Keratinocyte (primary cell): ENCODE measurements at regions not wholly inside any gene's neighbourhood (a gene's known extent, or its start where the extent isn't known, plus 50 kb on each side); places are given as distances from the start of the nearest gene placed in this dataset.

Experiments
- DNase-seq: peaks from one replicate; pipeline ENCODE4 v3.0.0-alpha.2; 2011; ENCODE audit warnings: low read depth, missing footprints, low spot score
- FAIRE-seq: peaks from 2 replicates; lab custom pipeline; 2011; peaks lifted over from hg19 to GRCh38; lab: Jason Lieb, UNC
- H2AFZ ChIP-seq: 2 replicates; pipeline ENCODE4 v1.6.0; 2012; ENCODE audit warnings: low read length, control low read depth, inconsistent platforms; ENCODE audit not compliant: control insufficient read depth
- H3K27ac ChIP-seq: 2 replicates; pipeline ENCODE4 v1.5.1; 2011; ENCODE audit warnings: low read length; ENCODE audit not compliant: control insufficient read depth, insufficient read depth
- H3K27me3 ChIP-seq: 3 replicates; pipeline ENCODE4 v1.6.0; 2011; ENCODE audit warnings: low read length; ENCODE audit not compliant: control insufficient read depth, insufficient read depth; ENCODE audit errors: extremely low read depth
- H3K36me3 ChIP-seq, 2 experiments: 2 replicates in 1 of 2; 3 replicates in 1 of 2; pipeline ENCODE4 v1.5.1; 2011; ENCODE audit warnings: low read length in 2 of 2, mild to moderate bottlenecking in 1 of 2; ENCODE audit not compliant: control insufficient read depth in 2 of 2, insufficient read depth in 2 of 2; ENCODE audit errors: extremely low read depth in 1 of 2
- H3K4me1 ChIP-seq: 3 replicates; pipeline ENCODE4 v1.5.1; 2011; ENCODE audit warnings: low read length; ENCODE audit not compliant: control insufficient read depth, insufficient read depth; ENCODE audit errors: extremely low read depth
- H3K4me2 ChIP-seq: 3 replicates; pipeline ENCODE4 v1.6.0; 2011; ENCODE audit warnings: low read depth, low read length; ENCODE audit not compliant: control insufficient read depth, insufficient read depth; ENCODE audit errors: extremely low read depth
- H3K4me3 ChIP-seq, 3 experiments: fragments of 200-600 bp in 1 of 3; sonication (generic) in 1 of 3; 2 replicates in 2 of 3; 3 replicates in 1 of 3; pipeline ENCODE4 v1.5.1; 2011 to 2016; ENCODE audit warnings: low read length in 3 of 3, mild to moderate bottlenecking in 3 of 3, control low read depth in 2 of 3, inconsistent platforms in 1 of 3, low read depth in 1 of 3, mixed read lengths in 1 of 3, mixed run types in 1 of 3, moderate library complexity in 1 of 3; ENCODE audit not compliant: control insufficient read depth in 2 of 3, insufficient read depth in 2 of 3; ENCODE audit errors: extremely low read depth in 1 of 3
- H3K79me2 ChIP-seq: 2 replicates; pipeline ENCODE4 v1.6.0; 2012; ENCODE audit warnings: low read length; ENCODE audit not compliant: control insufficient read depth, insufficient read depth
- H3K9ac ChIP-seq: 3 replicates; pipeline ENCODE4 v1.6.0; 2011; ENCODE audit warnings: low read length; ENCODE audit not compliant: control insufficient read depth, insufficient read depth; ENCODE audit errors: extremely low read depth
- H3K9me1 ChIP-seq: 3 replicates; pipeline ENCODE4 v1.6.0; 2011; ENCODE audit warnings: low read length; ENCODE audit not compliant: control insufficient read depth, insufficient read depth; ENCODE audit errors: extremely low read depth
- H3K9me3 ChIP-seq: 2 replicates; pipeline ENCODE4 v1.5.1; 2012; ENCODE audit warnings: low read depth, low read length; ENCODE audit not compliant: control insufficient read depth
- H4K20me1 ChIP-seq: 3 replicates; pipeline ENCODE4 v1.6.0; 2011; ENCODE audit warnings: low read length; ENCODE audit not compliant: control insufficient read depth, insufficient read depth; ENCODE audit errors: extremely low read depth
- CTCF ChIP-seq, 3 experiments: IDR thresholded peaks in 1 of 3; conservative IDR thresholded peaks in 1 of 3; optimal IDR thresholded peaks in 1 of 3; 2 replicates in 2 of 3; 3 replicates in 1 of 3; pipeline versions ENCODE3 to v1.5.1; 2011; ENCODE audit warnings: low read length in 3 of 3, mild to moderate bottlenecking in 3 of 3, moderate library complexity in 2 of 3, control low read depth in 1 of 3, inconsistent platforms in 1 of 3; ENCODE audit not compliant: insufficient read depth in 2 of 3; ENCODE audit errors: extremely low read depth in 1 of 3
- EZH2 ChIP-seq: IDR thresholded peaks from one replicate; pipeline ENCODE4 v1.6.1; 2012; ENCODE audit warnings: inconsistent platforms, mild to moderate bottlenecking, low read length, moderate library complexity
- dilution Hi-C: fragments of 300-500 bp; cut with MboI; formaldehyde crosslinking; loops from one replicate; pipeline ENCODE4 v1.7.0; 2020; ENCODE audit warnings: low sequenced_read_pairs; ENCODE audit not compliant: extremely low pct_ligation_motif_present

GRCh38 chr1:5662086-5662743, 330.0 kb downstream of the NPHP4 start:
- Histone ChIP-seq H3K27me3 (no peaks in the 10 kb centered on the region), H2AFZ (no peak overlapping the region), H3K27ac (no peak overlapping the region), H3K36me3 (no peaks in the 10 kb centered on the region), H3K4me3 (no peak overlapping the region), H3K4me1 (peaks cover 12% of the 10 kb centered on the region), H4K20me1 (no peaks in the 10 kb centered on the region), H3K9me1 (no peaks in the 10 kb centered on the region), H3K9me3 (no peaks in the 10 kb centered on the region), H3K4me2 (no peak overlapping the region), H3K79me2 (no peaks in the 10 kb centered on the region), H3K9ac (no peak overlapping the region)
- dilution Hi-C loops, result no loop called here
- DNase-seq (no peak), FAIRE-seq (no peak)
- TF ChIP-seq CTCF (optimal IDR thresholded peaks at IDR 0.05 in 1 of 3, IDR thresholded peaks at IDR 0.05 in 1 of 3, conservative IDR thresholded peaks at IDR 0.05 in 1 of 3; ENCODE audit: extremely low read depth in 1 of 3, insufficient read depth in 2 of 3, low read length in 3 of 3) (no peak), EZH2 (no peak)

DNA sequence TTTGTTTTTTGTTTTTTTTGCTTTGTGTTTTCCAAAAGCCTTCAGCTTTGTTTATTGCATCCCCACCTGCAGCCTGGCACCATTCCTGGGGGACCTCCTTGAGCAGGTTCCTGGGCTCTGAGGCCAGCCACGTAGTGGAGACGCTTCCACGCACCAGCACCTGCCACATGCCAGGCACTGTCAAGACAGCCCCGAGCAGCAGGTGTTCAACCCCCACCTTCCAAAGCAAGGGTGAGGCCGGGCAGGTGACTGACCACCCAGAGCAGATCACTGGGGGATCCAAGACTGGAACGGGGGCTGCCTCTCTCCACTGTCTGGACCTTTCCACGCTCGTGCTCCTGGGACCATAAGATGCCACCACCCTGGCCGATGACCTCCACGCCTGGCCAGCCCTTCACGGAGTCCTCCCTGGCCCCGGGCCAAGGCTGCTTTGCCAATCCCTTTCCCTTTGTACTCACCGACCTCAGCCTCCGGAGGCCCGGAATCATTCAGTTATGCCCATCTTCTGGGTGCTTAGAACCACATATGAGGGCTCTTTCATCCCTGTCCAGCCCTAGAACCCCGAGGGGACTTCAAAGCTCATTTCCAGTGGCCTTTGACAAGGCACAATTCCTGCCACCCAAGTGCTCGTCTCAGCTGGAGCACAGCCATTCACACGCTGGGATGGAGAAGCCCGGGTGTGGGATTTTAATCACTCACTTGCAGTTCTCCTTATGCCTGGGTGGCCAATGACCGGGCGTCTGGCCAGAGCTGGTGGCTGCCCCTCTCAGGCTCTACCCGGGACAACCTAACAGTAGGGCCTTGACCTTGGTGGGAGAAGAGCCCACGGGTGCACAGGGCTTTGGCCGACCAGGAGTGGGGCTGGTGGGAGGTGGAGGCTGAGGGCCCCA, 330.8 kb downstream of the NPHP4 start:
- no peak overlapping the region for H2AFZ ChIP-seq
- no peak overlapping the region for H3K27ac ChIP-seq
- H3K36me3 ChIP-seq, result no peaks in the 10 kb centered on the region
- H3K9me3 ChIP-seq, result no peaks in the 10 kb centered on the region
- H3K4me3 ChIP-seq, result no peak overlapping the region
- H4K20me1 ChIP-seq, result no peaks in the 10 kb centered on the region
- no peak overlapping the region for H3K9ac ChIP-seq
- no peak for DNase-seq
- no peak overlapping the region for H3K4me2 ChIP-seq
- H3K9me1 ChIP-seq, result no peaks in the 10 kb centered on the region
- peaks cover 9% of the 10 kb centered on the region for H3K4me1 ChIP-seq
- dilution Hi-C loops, result no loop called here
- H3K27me3 ChIP-seq, result no peaks in the 10 kb centered on the region
- no peaks in the 10 kb centered on the region for H3K79me2 ChIP-seq
- TF ChIP-seq EZH2 (no peak), CTCF (optimal IDR thresholded peaks at IDR 0.05 in 1 of 3, IDR thresholded peaks at IDR 0.05 in 1 of 3, conservative IDR thresholded peaks at IDR 0.05 in 1 of 3; ENCODE audit: extremely low read depth in 1 of 3, insufficient read depth in 2 of 3, low read length in 3 of 3) (no peak)
- FAIRE-seq, result no peak
